GM12878 (cell line): ENCODE measurements at regions not wholly inside any gene's neighbourhood (a gene's known extent, or its start where the extent isn't known, plus 50 kb on each side); places are given as distances from the start of the nearest gene placed in this dataset.

Experiments
- BHLHE40 ChIP-seq, 2 experiments: fragments of 450-650 bp in 1 of 2; IDR thresholded peaks; 2 replicates each; pipeline ENCODE4 v1.6.1; 2011 to 2017; ENCODE audit warnings: low read depth in 2 of 2, borderline replicate concordance in 1 of 2, improper control_type of control experiment in 1 of 2, low read length in 1 of 2, mild to moderate bottlenecking in 1 of 2
- MXI1 ChIP-seq: fragments of 150-350 bp; IDR thresholded peaks from 2 replicates; pipeline ENCODE4 v1.6.1; 2011; ENCODE audit warnings: low read depth, mild to moderate bottlenecking, inconsistent platforms, low read length, improper control_type of control experiment

- no peak for TF ChIP-seq MXI1
- no peak for TF ChIP-seq BHLHE40 (IDR thresholded peaks at IDR 0.05; ENCODE audit: borderline replicate concordance in 1 of 2, low read depth in 2 of 2, low read length in 1 of 2)
These were observed 175.1 kb downstream of the SHQ1 start for GRCh38 chr3:72673011-72673771.
